ENCODE measurements at regions not wholly inside any gene's neighbourhood (a gene's known extent, or its start where the extent isn't known, plus 50 kb on each side); places are given as distances from the start of the nearest gene placed in this dataset.

DNA sequence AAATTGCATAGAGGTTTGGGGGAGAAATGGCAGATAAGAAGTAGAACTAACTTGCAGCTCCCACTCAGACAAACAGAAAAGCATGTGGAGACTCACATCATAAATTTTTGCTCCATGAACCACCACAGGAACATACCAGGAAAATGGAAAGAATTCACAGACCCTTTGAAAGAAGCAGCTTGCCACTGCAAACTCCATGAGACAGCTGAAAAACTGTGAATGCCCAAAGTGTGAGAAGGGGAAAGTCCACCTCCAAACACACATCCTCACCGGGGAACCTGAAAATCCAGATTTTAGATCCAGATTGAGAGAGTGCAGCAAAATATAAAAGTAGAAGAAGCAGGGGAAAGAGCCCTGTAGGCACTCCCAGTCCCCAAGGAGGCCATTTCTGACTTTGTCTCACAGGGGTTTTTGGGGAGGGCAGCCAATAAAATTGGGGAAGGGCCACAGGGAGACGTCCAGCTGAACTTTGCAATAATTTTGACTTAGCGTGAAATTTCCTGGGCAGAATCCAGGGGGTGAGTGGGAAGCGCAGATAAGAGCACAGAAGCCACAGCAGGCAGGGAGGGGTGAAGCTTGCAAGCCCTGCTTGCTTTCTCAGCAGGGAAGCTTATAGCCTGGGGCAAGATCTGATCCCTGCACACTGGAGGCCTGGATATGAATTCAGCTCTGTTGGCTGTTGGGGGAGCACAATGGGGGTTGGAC, 183.4 kb upstream of the UBE2E2 start:
- Histone ChIP-seq H3K27ac (ENCODE audit: low read length) (no peak overlapping the region), H3K9me3 (ENCODE audit: control insufficient read depth, low read length) (no peaks in the 10 kb centered on the region), H3K4me1 (ENCODE audit: control insufficient read depth, insufficient read depth, low read length) (peaks cover 2% of the 10 kb centered on the region), H3K27me3 (ENCODE audit: control insufficient read depth, insufficient read depth) (no peaks in the 10 kb centered on the region), H3K4me3 (ENCODE audit: low read length) (no peak overlapping the region)
- DNase-seq (peak; percentile 28 to 60 (median 37)), ATAC-seq (peak in 1 of 2 donors; percentile 66)
- intact Hi-C loops (cut with DNase I), result no loop called here
- WGBS, result 30% methylated on average over 4 of the region's 4 CpGs

DNA sequence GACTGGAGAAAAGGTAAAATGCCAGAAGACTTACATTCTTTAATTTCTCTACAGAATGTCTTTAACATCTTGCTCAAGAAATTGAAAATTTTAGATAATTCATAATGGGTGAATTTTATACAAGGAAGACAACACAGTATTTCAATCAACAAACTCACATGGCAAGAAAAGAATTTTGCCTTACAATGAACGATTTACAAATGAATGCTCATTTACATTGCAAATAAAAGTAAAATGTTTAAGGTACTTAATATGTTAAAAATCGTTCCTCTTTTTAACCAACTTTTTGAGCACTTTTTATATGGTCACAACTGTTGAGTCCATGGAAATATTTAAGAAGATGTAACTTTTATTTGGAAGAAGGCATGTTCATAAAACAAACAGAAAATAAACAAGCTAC, 174.8 kb upstream of the UBE2E2 start:
- H3K4me3 ChIP-seq (ENCODE audit: low read length), result no peak overlapping the region
- ATAC-seq (no peak), DNase-seq (no peak)
- no peak overlapping the region for H3K27ac ChIP-seq (ENCODE audit: low read length)
- intact Hi-C loops (cut with DNase I), result no loop called here
- no peaks in the 10 kb centered on the region for H3K4me1 ChIP-seq (ENCODE audit: control insufficient read depth, insufficient read depth, low read length)
- WGBS, result 38% methylated on average over 2 of the region's 2 CpGs
- no peaks in the 10 kb centered on the region for H3K27me3 ChIP-seq (ENCODE audit: control insufficient read depth, insufficient read depth)
- no peaks in the 10 kb centered on the region for H3K9me3 ChIP-seq (ENCODE audit: control insufficient read depth, low read length)

GRCh38 chr3:23029001-23029400, 174.1 kb upstream of the UBE2E2 start:
- Histone ChIP-seq H3K4me1 (ENCODE audit: control insufficient read depth, insufficient read depth, low read length) (no peaks in the 10 kb centered on the region), H3K27ac (ENCODE audit: low read length) (no peak overlapping the region), H3K27me3 (ENCODE audit: control insufficient read depth, insufficient read depth) (no peaks in the 10 kb centered on the region), H3K9me3 (ENCODE audit: control insufficient read depth, low read length) (no peaks in the 10 kb centered on the region), H3K4me3 (ENCODE audit: low read length) (no peak overlapping the region)
- ATAC-seq (no peak), DNase-seq (no peak)
- intact Hi-C loops (cut with DNase I), result no loop called here
- WGBS, result 52% methylated on average over 2 of the region's 2 CpGs

GRCh38 chr3:23035927-23036640, 167.0 kb upstream of the UBE2E2 start:
- no peak overlapping the region for H3K27ac ChIP-seq (ENCODE audit: low read length)
- WGBS, result 78% methylated on average over 9 of the region's 9 CpGs
- no peak overlapping the region for H3K4me3 ChIP-seq (ENCODE audit: low read length)
- H3K27me3 ChIP-seq (ENCODE audit: control insufficient read depth, insufficient read depth), result no peaks in the 10 kb centered on the region
- H3K9me3 ChIP-seq (ENCODE audit: control insufficient read depth, low read length), result no peaks in the 10 kb centered on the region
- DNase-seq, result peak in 1 of 3 donors; percentile 54
- no peaks in the 10 kb centered on the region for H3K4me1 ChIP-seq (ENCODE audit: control insufficient read depth, insufficient read depth, low read length)
- intact Hi-C loops (cut with DNase I), result no loop called here
- ATAC-seq, result no peak

DNA sequence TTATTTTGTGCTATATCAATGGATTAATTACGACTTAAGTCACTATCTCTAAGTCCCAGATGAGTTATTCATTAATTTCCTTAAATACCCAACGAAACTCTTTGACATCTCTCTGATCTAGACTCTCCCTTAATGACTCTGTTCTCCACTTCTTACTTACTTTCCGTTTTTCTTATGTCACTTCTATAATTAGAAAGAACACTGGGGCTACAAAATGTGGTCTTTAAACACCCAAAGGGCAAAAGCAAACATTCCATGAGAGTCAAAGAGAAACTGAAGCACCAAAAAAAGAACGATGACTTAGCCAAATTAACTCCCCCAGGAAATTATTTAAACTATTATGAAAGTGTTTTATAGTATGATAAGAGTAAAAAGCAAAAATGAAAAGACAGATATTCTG, 166.4 kb upstream of the UBE2E2 start:
- Histone ChIP-seq H3K4me1 (ENCODE audit: control insufficient read depth, insufficient read depth, low read length) (no peaks in the 10 kb centered on the region), H3K4me3 (ENCODE audit: low read length) (no peak overlapping the region), H3K9me3 (ENCODE audit: control insufficient read depth, low read length) (no peaks in the 10 kb centered on the region), H3K27ac (ENCODE audit: low read length) (no peak overlapping the region), H3K27me3 (ENCODE audit: control insufficient read depth, insufficient read depth) (no peaks in the 10 kb centered on the region)
- DNase-seq (no peak), ATAC-seq (no peak)
- 17% methylated on average over 4 of the region's 4 CpGs for WGBS
- intact Hi-C loops (cut with DNase I), result no loop called here

- Histone ChIP-seq H3K27me3 (ENCODE audit: control insufficient read depth, insufficient read depth) (no peaks in the 10 kb centered on the region), H3K9me3 (ENCODE audit: control insufficient read depth, low read length) (no peaks in the 10 kb centered on the region), H3K4me1 (ENCODE audit: control insufficient read depth, insufficient read depth, low read length) (no peaks in the 10 kb centered on the region), H3K4me3 (ENCODE audit: low read length) (no peak overlapping the region), H3K27ac (ENCODE audit: low read length) (no peak overlapping the region)
- ATAC-seq (no peak), DNase-seq (no peak)
- intact Hi-C loops (cut with DNase I), result no loop called here
- WGBS, result 17% methylated on average over 2 of the region's 2 CpGs
Measured at GRCh38 chr3:23038471-23038870, 164.7 kb upstream of the UBE2E2 start.

DNA sequence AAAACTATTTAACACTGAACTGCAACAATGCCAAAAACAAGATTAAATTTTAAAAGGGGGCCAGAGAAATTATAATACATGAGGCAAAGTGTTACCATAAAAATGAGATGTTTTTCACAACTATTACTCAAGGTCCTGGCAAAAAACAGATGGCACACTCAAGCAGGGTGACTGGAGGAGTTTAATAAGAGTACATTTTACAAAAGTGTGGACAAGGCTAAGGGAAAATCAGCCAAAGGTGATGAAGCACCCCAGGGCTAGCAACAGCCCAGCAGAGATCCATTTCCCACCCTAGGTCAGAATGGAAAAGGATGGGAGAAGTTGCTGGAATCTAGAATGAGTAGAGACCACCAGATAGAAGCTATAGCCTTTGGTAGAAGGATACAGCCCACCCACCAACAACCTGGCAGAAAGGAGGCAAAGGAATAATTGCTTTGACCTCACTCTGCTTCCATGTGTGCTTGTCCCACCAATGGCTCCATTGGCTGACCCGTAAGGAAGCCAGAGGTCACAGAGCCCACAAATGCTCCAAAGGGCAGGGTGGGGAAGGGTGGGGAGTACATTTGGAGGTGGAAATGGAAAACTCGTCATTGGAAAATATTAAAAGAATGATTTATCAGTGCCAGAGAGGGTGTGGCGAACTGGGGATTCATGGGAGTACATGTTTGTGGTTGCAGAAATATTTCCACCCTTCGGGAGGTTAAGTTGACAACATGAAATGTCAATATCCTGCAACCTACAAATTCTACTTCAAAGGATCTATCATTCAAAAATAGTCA, 161.0 kb upstream of the UBE2E2 start:
- Histone ChIP-seq H3K4me3 (ENCODE audit: low read length) (no peak overlapping the region), H3K9me3 (ENCODE audit: control insufficient read depth, low read length) (no peaks in the 10 kb centered on the region), H3K27ac (ENCODE audit: low read length) (peak overlapping the region; percentile 42), H3K4me1 (ENCODE audit: control insufficient read depth, insufficient read depth, low read length) (no peaks in the 10 kb centered on the region), H3K27me3 (ENCODE audit: control insufficient read depth, insufficient read depth) (no peaks in the 10 kb centered on the region)
- DNase-seq, result peak; percentile 50 to 71 (median 55)
- 64% methylated on average over 4 of the region's 4 CpGs for WGBS
- intact Hi-C loops (cut with DNase I), result no loop called here
- ATAC-seq, result peak; percentile 79 to 89

GRCh38 chr3:23044463-23044862, 158.7 kb upstream of the UBE2E2 start:
- ATAC-seq (peak in 1 of 2 donors; percentile 61), DNase-seq (no peak)
- intact Hi-C loops (cut with DNase I), result no loop called here

GRCh38 chr3:23046536-23046935, 156.6 kb upstream of the UBE2E2 start:
- H3K4me1 ChIP-seq (ENCODE audit: control insufficient read depth, insufficient read depth, low read length), result no peaks in the 10 kb centered on the region
- H3K9me3 ChIP-seq (ENCODE audit: control insufficient read depth, low read length), result no peaks in the 10 kb centered on the region
- DNase-seq (no peak), ATAC-seq (no peak)
- no peaks in the 10 kb centered on the region for H3K27me3 ChIP-seq (ENCODE audit: control insufficient read depth, insufficient read depth)
- intact Hi-C loops (cut with DNase I), result no loop called here
- WGBS, result 86% methylated on average over 4 of the region's 4 CpGs
- no peak overlapping the region for H3K4me3 ChIP-seq (ENCODE audit: low read length)
- no peak overlapping the region for H3K27ac ChIP-seq (ENCODE audit: low read length)

More at GRCh38 chr3:23044463-23044862, 158.7 kb upstream of the UBE2E2 start:
- Histone ChIP-seq H3K4me3 (ENCODE audit: low read length) (no peak overlapping the region), H3K27me3 (ENCODE audit: control insufficient read depth, insufficient read depth) (no peaks in the 10 kb centered on the region), H3K27ac (ENCODE audit: low read length) (no peak overlapping the region), H3K9me3 (ENCODE audit: control insufficient read depth, low read length) (no peaks in the 10 kb centered on the region), H3K4me1 (ENCODE audit: control insufficient read depth, insufficient read depth, low read length) (no peaks in the 10 kb centered on the region)
- WGBS, result 80% methylated on average over 1 of the region's 1 CpG

- Histone ChIP-seq H3K4me3 (ENCODE audit: low read length) (no peak overlapping the region), H3K27ac (ENCODE audit: low read length) (no peak overlapping the region), H3K4me1 (ENCODE audit: control insufficient read depth, insufficient read depth, low read length) (no peaks in the 10 kb centered on the region), H3K27me3 (ENCODE audit: control insufficient read depth, insufficient read depth) (no peaks in the 10 kb centered on the region), H3K9me3 (ENCODE audit: control insufficient read depth, low read length) (no peaks in the 10 kb centered on the region)
- ATAC-seq, result no peak
- no peak for DNase-seq
- 90% methylated on average over 4 of the region's 4 CpGs for WGBS
- intact Hi-C loops (cut with DNase I), result no loop called here
Measured at GRCh38 chr3:23051240-23052140, 151.6 kb upstream of the UBE2E2 start.

Data from right cardiac atrium (tissue), 5 donors.